Stimulated activated CD4-positive, alpha-beta T cell treated with anti-CD3 and anti-CD28 coated beads, Interleukin-2, amount 100 ng/mL, for 24 hours (primary cell): ENCODE measurements at regions not wholly inside any gene's neighbourhood (a gene's known extent, or its start where the extent isn't known, plus 50 kb on each side); places are given as distances from the start of the nearest gene placed in this dataset.
A peak's percentile ranks its signal among the peaks of the same experiment; 100 is the strongest.

Experiments used
- DNase-seq, 2 donors: peaks; one replicate each; pipeline ENCODE4 v3.0.0-alpha.2; 2020

GRCh38 chr17:13352747-13353415, 248.8 kb downstream of the HS3ST3A1 start:
- DNase-seq, result no peak

GRCh38 chr17:13351046-13351445, 250.7 kb downstream of the HS3ST3A1 start:
- DNase-seq, result no peak

- no peak for DNase-seq
Measured at GRCh38 chr17:13350466-13350865, 251.3 kb downstream of the HS3ST3A1 start.

GRCh38 chr17:13346996-13347762, 254.6 kb downstream of the HS3ST3A1 start:
- peak in 1 of 2 donors; percentile 8 for DNase-seq

DNA sequence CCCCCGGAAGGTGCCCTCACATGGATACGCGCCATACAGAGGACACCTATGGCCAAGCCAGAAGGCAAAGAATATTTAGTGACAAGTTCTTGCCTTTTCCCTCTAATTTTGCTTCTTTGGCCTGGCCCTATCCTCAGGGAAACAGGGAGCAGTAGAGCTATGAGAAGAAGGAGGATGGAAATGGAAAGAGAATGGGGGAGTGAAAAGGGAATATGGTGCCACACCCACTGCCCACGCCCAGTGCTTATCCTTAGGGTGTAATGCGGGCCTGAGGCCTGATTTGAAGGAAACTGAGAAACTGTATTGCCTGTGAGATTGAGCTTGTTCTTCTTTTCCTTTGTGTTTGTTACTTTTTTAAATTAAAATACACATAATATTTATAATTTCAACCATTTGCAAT, 255.1 kb downstream of the HS3ST3A1 start:
- no peak for DNase-seq

GRCh38 chr17:13346081-13346533, 255.6 kb downstream of the HS3ST3A1 start:
- no peak for DNase-seq

DNA sequence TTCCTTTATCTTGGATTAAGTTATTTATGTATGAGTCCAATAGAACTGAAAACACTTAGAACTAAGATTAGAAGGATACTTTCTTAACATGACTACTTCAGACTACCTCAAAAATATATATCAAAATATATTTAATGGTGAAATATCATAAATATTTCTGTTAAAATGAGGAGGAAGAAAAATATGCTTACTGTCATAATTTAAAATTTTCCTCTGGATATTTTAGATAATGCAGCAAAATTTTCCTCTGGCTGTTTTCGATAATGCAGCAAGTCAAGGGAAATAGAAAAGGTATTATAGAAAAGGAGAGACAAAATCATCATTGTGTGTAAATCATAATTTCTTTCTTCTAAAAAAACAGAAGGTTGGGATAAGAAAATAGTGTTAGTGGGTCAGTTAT, 263.3 kb downstream of the HS3ST3A1 start:
- DNase-seq, result no peak

GRCh38 chr17:13337864-13338371, 263.8 kb downstream of the HS3ST3A1 start:
- DNase-seq, result no peak

DNA sequence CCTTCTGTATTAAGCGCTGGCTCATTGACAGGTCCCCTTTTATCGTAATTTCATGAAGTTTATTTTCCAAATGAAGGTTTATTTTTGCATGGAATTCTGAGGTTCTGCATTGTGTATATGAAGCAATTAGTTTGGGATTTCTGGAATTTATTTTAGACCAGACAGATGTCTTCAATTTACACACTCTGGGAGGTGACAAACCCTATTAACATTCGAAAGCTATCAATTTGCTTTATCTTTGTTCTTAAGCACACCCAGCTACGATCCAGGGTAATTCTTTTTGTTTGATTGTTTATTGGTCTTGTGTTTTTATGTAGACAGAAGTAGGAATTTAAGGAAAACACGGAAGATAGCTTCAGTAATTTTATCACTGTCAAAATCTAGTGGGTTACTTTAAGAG, 264.6 kb downstream of the HS3ST3A1 start:
- no peak for DNase-seq

DNA sequence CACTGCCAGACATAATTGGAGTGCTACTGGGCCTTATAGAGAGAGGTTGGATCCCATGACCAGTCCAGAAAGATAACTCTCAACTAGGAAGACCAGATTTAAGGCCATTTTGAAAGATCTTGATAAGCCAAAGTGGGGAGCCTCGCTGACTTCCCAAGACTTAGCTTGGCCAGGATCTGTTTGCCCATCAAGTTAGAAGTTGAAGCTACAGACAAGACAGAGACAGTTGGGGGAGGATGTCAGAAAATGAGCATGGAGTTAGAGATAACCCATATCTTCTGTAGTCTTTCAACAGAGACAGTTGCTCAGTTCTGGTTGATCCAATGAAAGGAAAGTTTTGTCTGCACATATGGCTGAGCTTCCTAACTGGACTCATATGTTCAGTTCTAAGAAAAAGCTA, 267.4 kb downstream of the HS3ST3A1 start:
- no peak for DNase-seq

DNA sequence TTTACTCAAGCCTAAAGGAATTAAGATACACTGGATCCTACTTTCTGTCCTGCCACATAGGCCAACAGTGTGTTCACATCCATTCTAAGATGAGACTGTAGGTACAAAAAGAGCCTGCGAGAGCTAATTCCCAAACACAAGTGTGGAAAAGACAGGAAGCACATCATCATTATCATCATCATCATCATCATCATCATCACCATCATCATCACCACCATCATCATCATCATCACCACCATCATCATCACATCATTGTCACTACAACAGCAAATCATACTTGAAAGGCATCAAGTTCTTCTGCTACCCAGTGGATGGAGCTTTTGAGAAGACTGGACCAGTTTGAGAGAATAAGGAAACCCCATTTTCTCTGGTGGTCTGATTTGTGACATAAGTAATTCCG, 268.1 kb downstream of the HS3ST3A1 start:
- DNase-seq, result no peak

GRCh38 chr17:13332207-13332606, 269.5 kb downstream of the HS3ST3A1 start:
- no peak for DNase-seq

DNA sequence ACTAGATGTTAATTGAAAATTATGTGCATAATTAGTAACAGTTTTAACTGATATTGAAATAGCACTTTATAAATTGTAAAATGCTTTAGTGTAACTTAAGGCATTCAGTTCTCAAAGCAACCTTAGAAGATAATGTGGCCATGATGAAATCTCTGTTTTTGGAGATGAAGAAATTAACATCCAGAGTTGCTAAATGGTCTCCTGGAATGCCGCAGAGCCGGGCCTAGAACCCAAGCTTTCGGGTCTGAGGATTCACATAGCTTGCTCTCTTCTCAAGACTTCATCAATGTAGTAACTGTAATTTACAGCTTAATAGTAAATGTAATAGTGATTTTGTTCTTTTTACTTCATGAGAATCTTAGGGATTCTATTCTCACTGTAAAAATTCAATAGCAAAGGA, 272.3 kb downstream of the HS3ST3A1 start:
- DNase-seq, result no peak

DNA sequence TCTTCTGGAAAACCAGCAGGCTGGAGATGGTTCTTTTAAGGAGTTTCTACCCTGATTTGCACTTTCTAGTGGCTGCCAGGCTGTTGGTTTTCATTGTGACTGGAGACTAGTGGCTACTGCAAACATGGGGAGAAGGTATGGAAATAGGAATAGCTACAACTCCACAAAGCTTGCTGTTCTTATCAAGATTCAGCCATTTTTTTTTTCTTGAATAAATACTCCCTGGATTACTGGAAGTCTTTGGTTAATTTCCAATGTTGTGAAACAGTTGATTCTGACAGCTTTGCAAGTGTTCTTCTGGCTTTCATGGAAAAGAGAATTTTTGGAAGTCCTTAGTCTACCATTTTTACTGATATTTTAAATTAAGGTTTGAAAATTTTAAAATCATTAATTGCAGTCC, 277.7 kb downstream of the HS3ST3A1 start:
- no peak for DNase-seq

DNA sequence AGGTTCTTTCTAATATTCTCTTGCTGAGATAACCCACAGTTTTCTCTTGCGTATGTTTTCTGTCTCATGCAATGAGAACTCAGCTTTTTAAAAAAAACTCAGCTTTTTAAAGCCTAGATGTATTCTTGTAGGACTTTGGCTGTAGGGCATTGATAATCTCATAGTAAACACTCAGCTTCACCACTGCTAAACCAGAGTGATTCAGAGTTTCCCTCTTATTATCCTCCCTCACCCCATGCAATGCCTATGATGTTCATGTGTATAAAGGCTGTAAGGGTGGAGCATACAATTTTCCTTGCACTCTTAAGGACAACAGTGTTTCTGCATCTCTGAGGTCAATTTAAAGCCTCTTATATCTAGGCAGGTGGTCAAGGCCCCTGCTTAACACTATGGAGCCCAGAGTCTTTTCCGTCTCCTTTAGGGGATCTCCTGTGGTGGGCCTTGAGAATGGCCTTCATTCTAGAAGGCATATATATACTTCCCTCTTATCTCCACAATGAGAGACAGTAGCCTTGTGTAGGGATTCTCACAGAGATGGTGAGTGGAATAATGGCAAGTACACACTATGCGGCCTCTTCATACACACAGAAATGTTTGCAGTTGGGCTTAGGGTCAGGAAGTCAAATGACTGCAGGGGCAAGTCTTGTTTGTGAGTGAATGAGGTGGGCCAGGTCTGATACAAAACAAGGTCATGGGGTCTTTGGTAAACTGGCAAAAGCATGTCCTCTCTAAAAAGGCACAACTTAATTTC, 279.6 kb downstream of the HS3ST3A1 start:
- no peak for DNase-seq

GRCh38 chr17:13320046-13320785, 281.5 kb downstream of the HS3ST3A1 start:
- no peak for DNase-seq

DNA sequence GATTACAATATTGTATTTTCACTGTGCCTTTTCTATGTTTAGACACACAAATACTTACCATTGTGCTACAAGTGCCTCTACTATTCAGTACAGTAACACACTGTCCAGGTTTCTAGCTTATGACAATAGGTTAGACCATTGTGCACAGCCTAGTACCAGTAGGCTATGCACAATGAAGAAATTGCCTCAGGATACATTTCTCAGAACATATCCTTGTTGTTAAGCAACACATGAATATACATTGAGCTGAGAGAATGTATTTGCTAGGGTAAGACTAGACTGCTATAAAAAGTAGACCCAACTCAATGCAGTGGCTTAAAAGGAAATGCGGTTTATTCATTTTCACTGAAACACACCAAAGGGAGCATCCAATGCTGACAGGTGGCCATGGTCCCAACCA, 285.1 kb downstream of the HS3ST3A1 start:
- no peak for DNase-seq

GRCh38 chr17:13311306-13311705, 290.4 kb downstream of the HS3ST3A1 start:
- DNase-seq, result no peak

- DNase-seq, result no peak
Measured at GRCh38 chr17:13310858-13311257, 290.9 kb downstream of the HS3ST3A1 start.

DNA sequence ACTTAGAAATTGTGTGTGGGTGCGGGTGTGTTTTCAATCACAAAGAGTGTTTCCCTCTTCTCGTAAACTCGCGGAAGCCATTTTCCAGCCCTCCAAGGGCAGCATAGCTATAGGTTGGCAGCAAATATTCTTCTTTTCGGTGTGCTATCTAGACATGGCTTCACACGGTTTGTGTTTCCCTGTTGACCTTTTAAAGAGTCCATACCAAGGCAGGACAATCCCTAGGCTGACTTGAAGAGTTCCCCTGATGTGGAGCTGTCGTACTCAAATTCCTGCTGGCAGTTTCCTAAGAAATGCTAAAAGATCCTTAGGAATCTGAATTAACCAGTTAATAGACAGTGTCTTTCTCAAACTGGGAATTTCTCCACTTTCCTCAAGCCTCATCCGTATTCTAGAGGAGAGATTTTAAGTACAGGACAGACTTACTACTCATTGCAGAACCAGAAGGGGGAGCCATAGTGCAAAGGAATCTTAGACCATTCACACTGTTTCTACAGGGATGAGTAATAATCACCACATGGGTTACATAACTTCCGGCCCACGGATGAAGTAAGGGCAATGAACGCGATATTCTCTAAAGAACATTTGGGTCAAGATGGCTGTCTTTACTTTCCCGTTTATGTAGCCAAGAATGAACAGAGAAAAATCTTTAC, 288.6 kb upstream of the ELAC2 start:
- DNase-seq, result peak in 1 of 2 donors; percentile 0

DNA sequence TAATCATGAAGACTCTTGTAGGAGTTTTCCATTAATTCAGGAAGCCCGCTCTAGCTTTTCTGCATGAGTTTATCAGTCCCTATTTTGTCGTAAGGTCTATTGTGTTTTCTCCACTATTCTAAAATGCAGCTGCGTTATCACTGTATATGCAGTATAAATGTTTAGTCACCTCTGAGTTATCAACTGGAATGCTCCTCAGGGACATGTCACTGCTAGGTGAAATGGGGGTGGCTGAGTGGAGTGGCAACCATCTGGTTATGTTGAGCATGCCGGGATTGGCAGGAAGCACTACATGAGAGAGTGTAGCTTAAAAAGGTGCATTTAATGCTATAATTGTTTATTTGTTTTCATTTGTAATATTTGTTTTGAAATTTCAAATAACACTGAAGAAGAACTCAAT, 285.2 kb upstream of the ELAC2 start:
- no peak for DNase-seq

DNA sequence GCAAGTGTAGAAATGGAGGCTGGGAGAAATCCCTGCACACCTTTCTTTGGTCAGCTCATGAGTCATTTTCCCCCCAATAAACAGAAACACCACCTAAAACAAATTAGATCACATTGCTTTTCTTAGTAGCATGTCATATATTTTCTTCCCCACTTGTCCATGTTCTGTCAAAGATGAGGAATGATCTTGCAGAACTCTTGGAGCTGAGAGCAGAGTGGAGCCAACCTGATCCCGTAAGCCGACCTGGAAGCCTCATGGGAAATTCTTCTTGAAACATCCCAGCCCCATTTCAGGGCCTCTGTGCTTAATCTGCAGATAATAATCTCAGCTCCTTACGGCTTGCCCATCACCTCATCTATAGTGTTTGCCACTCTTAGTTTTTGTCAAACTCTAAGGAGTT, 284.6 kb upstream of the ELAC2 start:
- no peak for DNase-seq
